Hippocampal formation (tissue), 2 donors: ENCODE measurements at regions not wholly inside any gene's neighbourhood (a gene's known extent, or its start where the extent isn't known, plus 50 kb on each side); places are given as distances from the start of the nearest gene placed in this dataset.

ENCODE experiments used
- DNase-seq, 2 donors: peaks; one replicate each; lab custom pipeline; 2025; lab: John Stamatoyannopoulos, UW

GRCh38 chr2:129702416-129703176 lies 276.9 kb upstream of the RAB6C start:
- no peak for DNase-seq

GRCh38 chr2:129705085-129705484 lies 274.4 kb upstream of the RAB6C start:
- no peak for DNase-seq

GRCh38 chr2:129707800-129708199 lies 271.7 kb upstream of the RAB6C start:
- DNase-seq = no peak

- DNase-seq = no peak
These were observed 271.1 kb upstream of the RAB6C start for GRCh38 chr2:129708221-129708967.

- DNase-seq = no peak
These were observed 270.2 kb upstream of the RAB6C start for GRCh38 chr2:129709001-129709955.

GRCh38 chr2:129709956-129710598 lies 269.4 kb upstream of the RAB6C start:
- no peak for DNase-seq

GRCh38 chr2:129710670-129711495 lies 268.6 kb upstream of the RAB6C start:
- no peak for DNase-seq

GRCh38 chr2:129711816-129712675 lies 267.4 kb upstream of the RAB6C start:
- DNase-seq = no peak

- no peak for DNase-seq
These were observed 266.8 kb upstream of the RAB6C start for GRCh38 chr2:129712676-129712985.

GRCh38 chr2:129713337-129713736 lies 266.1 kb upstream of the RAB6C start:
- DNase-seq = no peak

GRCh38 chr2:129716781-129717559 lies 262.5 kb upstream of the RAB6C start:
- no peak for DNase-seq

GRCh38 chr2:129717560-129718130 lies 261.8 kb upstream of the RAB6C start:
- no peak for DNase-seq

GRCh38 chr2:129719335-129719734 lies 260.1 kb upstream of the RAB6C start:
- DNase-seq = no peak

- DNase-seq = no peak
These were observed 259.1 kb upstream of the RAB6C start for GRCh38 chr2:129720360-129720759.

GRCh38 chr2:129720761-129721160 lies 258.7 kb upstream of the RAB6C start:
- no peak for DNase-seq

GRCh38 chr2:129721236-129721635 lies 258.2 kb upstream of the RAB6C start:
- DNase-seq = no peak

GRCh38 chr2:129721846-129722245 lies 257.6 kb upstream of the RAB6C start:
- no peak for DNase-seq

- no peak for DNase-seq
These were observed 257.0 kb upstream of the RAB6C start for GRCh38 chr2:129722306-129723019.
